PC-3 (cell line): ENCODE measurements at regions not wholly inside any gene's neighbourhood (a gene's known extent, or its start where the extent isn't known, plus 50 kb on each side); places are given as distances from the start of the nearest gene placed in this dataset.

Experiments
- ATAC-seq: fragments of 200-7000 bp; cut with Tn5 transposase; 2 replicates; pipeline ENCODE4 v1.9.1; 2020; ENCODE audit warnings: mild to moderate bottlenecking, moderate library complexity
- BruUV-seq: library from RNA; stranded (reverse); fragments of 400-500 nt; replicated peaks from 2 replicates; lab custom pipeline; 2021; lab: Mats Ljungman, UMichigan
- CTCF ChIA-PET: fragments of 300-600 bp; sonication (Branson Sonifier 250); formaldehyde crosslinking; loops from one replicate; lab custom pipeline; 2022; ENCODE audit warnings: antibody characterized with exemption; lab: Charles Lee
- POLR2A ChIA-PET: fragments of 300-600 bp; sonication (Branson Sonifier 250); formaldehyde crosslinking; loops from one replicate; lab custom pipeline; 2022; ENCODE audit warnings: antibody characterized with exemption; ENCODE audit not compliant: unreplicated experiment; lab: Charles Lee
- DNase-seq: peaks from one replicate; pipeline ENCODE4 v3.0.0-alpha.2; 2015
- H2AFZ ChIP-seq: fragments of 300-600 bp; sonication (generic); 2 replicates; pipeline ENCODE4 v1.6.0; 2016; ENCODE audit warnings: antibody characterized with exemption, low read length
- H3F3A ChIP-seq: fragments of 300-600 bp; sonication (generic); one replicate; pipeline ENCODE4 v1.6.0; 2017; ENCODE audit warnings: antibody characterized with exemption, low read length, control low read depth, mild to moderate bottlenecking; ENCODE audit not compliant: unreplicated experiment
- H3K27ac ChIP-seq: fragments of 300-600 bp; sonication (generic); 2 replicates; pipeline ENCODE4 v1.5.1; 2016; ENCODE audit warnings: mild to moderate bottlenecking, low read length
- H3K27me3 ChIP-seq: fragments of 300-600 bp; sonication (generic); 2 replicates; pipeline ENCODE4 v1.6.1; 2016; ENCODE audit warnings: low read length, mixed read lengths
- H3K36me3 ChIP-seq: fragments of 300-600 bp; sonication (generic); 2 replicates; pipeline ENCODE4 v1.6.1; 2016; ENCODE audit warnings: low read depth, mixed run types, low read length, mixed read lengths
- H3K4me1 ChIP-seq: fragments of 300-600 bp; sonication (generic); 2 replicates; pipeline ENCODE4 v1.5.1; 2016; ENCODE audit warnings: low read length; ENCODE audit not compliant: insufficient read depth
- H3K4me2 ChIP-seq: fragments of 300-600 bp; sonication (generic); 2 replicates; pipeline ENCODE4 v1.6.0; 2016; ENCODE audit warnings: low read length
- H3K4me3 ChIP-seq: fragments of 300-600 bp; sonication (generic); 2 replicates; pipeline ENCODE4 v1.5.1; 2016; ENCODE audit warnings: mild to moderate bottlenecking, low read length, mixed read lengths
- H3K79me2 ChIP-seq: fragments of 300-600 bp; sonication (generic); 2 replicates; pipeline ENCODE4 v1.6.1; 2017; ENCODE audit warnings: low read length, mixed read lengths
- H3K9ac ChIP-seq: fragments of 300-600 bp; sonication (generic); 2 replicates; pipeline ENCODE4 v1.6.0; 2016; ENCODE audit warnings: mild to moderate bottlenecking, low read length
- H3K9me2 ChIP-seq: fragments of 300-600 bp; sonication (generic); replicated peaks from 2 replicates; pipeline ENCODE4 v1.6.1; 2016; ENCODE audit warnings: mixed run types, low read length, mixed read lengths
- H3K9me3 ChIP-seq: fragments of 300-600 bp; sonication (generic); 2 replicates; pipeline ENCODE4 v1.6.1; 2016; ENCODE audit warnings: low read length, mixed read lengths
- H4K20me1 ChIP-seq: fragments of 300-600 bp; sonication (generic); 2 replicates; pipeline ENCODE4 v1.6.1; 2016; ENCODE audit warnings: low read length, mixed read lengths
- EZH2 ChIP-seq: fragments of 300-600 bp; sonication (generic); IDR thresholded peaks from one replicate; pipeline ENCODE4 v1.6.1; 2017; ENCODE audit warnings: antibody characterized with exemption, mild to moderate bottlenecking, low read length; ENCODE audit not compliant: unreplicated experiment
- EZH2phosphoT487 ChIP-seq: fragments of 300-600 bp; sonication (generic); IDR thresholded peaks from 2 replicates; pipeline ENCODE4 v1.6.1; 2018; ENCODE audit warnings: mild to moderate bottlenecking, antibody characterized with exemption, low read length, borderline replicate concordance
- intact Hi-C: fragments of 100-400 bp; cut with micrococcal nuclease; formaldehyde crosslinking; loops from 2 replicates; pipeline ENCODE4 v1.9.0; 2023
- TF ChIP-seq, protein P1 (sequence below): fragments of 300-600 bp; sonication (generic); conservative IDR thresholded peaks from 2 replicates; pipeline ENCODE4 v1.5.1; 2017; ENCODE audit warnings: antibody characterized with exemption, low read depth, mild to moderate bottlenecking, low read length

- BruUV-seq: no TSS peak
- Histone ChIP-seq H4K20me1 (no peaks in the 10 kb centered on the region), H3K36me3 (no peaks in the 10 kb centered on the region), H3K9me2 (no peaks in the 10 kb centered on the region), H3K4me1 (no peaks in the 10 kb centered on the region), H3K9me3 (no peaks in the 10 kb centered on the region), H3F3A (no peaks in the 10 kb centered on the region), H2AFZ (no peak overlapping the region), H3K9ac (no peak overlapping the region), H3K4me3 (no peak overlapping the region), H3K27me3 (no peaks in the 10 kb centered on the region), H3K27ac (no peak overlapping the region), H3K79me2 (no peaks in the 10 kb centered on the region), H3K4me2 (no peak overlapping the region)
- CTCF ChIA-PET: no interaction called here
- DNase-seq: no peak
- ATAC-seq: no peak
- POLR2A ChIA-PET: no interaction called here
- intact Hi-C loops: no loop called here
- TF ChIP-seq EZH2: no peak
- TF ChIP-seq EZH2phosphoT487: no peak
- TF ChIP-seq, protein P1, sequence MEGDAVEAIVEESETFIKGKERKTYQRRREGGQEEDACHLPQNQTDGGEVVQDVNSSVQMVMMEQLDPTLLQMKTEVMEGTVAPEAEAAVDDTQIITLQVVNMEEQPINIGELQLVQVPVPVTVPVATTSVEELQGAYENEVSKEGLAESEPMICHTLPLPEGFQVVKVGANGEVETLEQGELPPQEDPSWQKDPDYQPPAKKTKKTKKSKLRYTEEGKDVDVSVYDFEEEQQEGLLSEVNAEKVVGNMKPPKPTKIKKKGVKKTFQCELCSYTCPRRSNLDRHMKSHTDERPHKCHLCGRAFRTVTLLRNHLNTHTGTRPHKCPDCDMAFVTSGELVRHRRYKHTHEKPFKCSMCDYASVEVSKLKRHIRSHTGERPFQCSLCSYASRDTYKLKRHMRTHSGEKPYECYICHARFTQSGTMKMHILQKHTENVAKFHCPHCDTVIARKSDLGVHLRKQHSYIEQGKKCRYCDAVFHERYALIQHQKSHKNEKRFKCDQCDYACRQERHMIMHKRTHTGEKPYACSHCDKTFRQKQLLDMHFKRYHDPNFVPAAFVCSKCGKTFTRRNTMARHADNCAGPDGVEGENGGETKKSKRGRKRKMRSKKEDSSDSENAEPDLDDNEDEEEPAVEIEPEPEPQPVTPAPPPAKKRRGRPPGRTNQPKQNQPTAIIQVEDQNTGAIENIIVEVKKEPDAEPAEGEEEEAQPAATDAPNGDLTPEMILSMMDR: no peak
Observed at GRCh38 chr16:85485379-85485778, 127.7 kb upstream of the GSE1 start.

DNA sequence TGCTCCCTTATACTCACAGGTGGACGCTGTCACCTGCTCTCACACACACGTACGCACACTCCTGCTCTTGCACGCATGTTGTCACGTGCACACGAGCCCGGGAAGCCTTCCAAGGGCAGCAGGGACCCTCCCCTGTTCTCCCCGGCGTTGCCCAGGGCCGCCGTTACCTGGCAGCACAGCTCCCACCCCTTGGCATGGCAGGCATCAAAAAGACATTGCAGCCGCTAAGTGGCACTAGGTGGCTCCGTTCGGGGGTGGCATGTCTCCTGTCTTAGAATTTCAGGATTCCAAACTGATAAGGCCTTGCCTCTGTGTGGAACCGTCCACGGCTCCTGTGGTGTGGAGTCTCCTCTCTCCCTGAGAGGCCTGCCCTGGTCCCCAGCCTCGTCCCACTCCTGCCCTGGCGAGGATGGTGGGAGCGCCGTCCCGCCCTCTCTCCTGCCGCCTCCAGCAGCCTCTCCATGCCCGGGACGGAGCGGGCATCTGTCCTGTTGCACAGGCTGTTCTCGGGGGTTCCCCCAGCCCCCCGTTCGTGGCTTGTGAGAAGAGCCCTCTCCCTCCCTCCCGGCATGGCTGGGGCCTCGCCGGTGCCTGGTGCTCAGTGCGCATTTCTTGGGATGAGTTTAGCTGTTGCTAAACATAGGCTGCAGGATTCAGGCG, 126.7 kb upstream of the GSE1 start:
- intact Hi-C loops: no loop called here
- CTCF ChIA-PET: no interaction called here

DNA sequence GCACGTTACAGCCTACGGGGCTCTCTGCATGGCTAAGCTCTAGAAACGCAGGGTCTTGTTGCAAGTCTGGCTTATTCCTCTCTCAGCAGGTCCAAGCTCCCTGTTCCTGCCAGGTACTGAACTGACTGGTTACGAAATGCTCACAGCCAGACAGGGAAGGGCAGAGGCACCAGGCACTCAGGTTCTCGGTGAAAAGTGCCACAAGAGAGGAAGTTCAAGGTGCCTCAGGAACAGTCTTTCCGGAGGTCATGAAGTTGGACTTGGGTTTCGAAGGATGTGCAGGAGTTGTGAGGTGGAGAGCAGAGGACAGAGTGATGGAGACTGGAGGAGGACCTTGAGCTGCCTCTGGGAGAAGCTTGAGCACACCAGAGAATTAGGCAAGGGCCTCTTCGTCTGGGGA, 124.7 kb upstream of the GSE1 start:
- intact Hi-C loops: no loop called here
- Histone ChIP-seq H2AFZ (no peak overlapping the region), H3K36me3 (no peaks in the 10 kb centered on the region), H3K9ac (no peak overlapping the region), H3K27ac (no peak overlapping the region), H3K79me2 (no peaks in the 10 kb centered on the region), H3K27me3 (no peaks in the 10 kb centered on the region), H3K9me2 (no peaks in the 10 kb centered on the region), H3K4me1 (peaks cover 12% of the 10 kb centered on the region), H4K20me1 (no peaks in the 10 kb centered on the region), H3K4me2 (no peak overlapping the region), H3K4me3 (no peak overlapping the region), H3K9me3 (no peaks in the 10 kb centered on the region), H3F3A (no peaks in the 10 kb centered on the region)
- TF ChIP-seq, protein P1: no peak
- TF ChIP-seq EZH2 (no peak), EZH2phosphoT487 (no peak)
- BruUV-seq: no TSS peak
- CTCF ChIA-PET: no interaction called here
- POLR2A ChIA-PET: no interaction called here
- DNase-seq: no peak
- ATAC-seq: no peak

More for the DNA sequence above, 126.7 kb upstream of the GSE1 start:
- Histone ChIP-seq H3F3A (no peaks in the 10 kb centered on the region), H3K4me2 (no peak overlapping the region), H3K36me3 (no peaks in the 10 kb centered on the region), H3K27ac (no peak overlapping the region), H3K27me3 (no peaks in the 10 kb centered on the region), H3K4me1 (peaks cover under 1% of the 10 kb centered on the region; the same call in 1 of the 2 replicates), H3K79me2 (no peaks in the 10 kb centered on the region), H3K9ac (no peak overlapping the region), H2AFZ (no peak overlapping the region), H3K9me3 (no peaks in the 10 kb centered on the region), H3K9me2 (no peaks in the 10 kb centered on the region), H4K20me1 (no peaks in the 10 kb centered on the region), H3K4me3 (no peak overlapping the region)
- DNase-seq: no peak
- POLR2A ChIA-PET: no interaction called here
- BruUV-seq: no TSS peak
- TF ChIP-seq EZH2phosphoT487 (no peak), EZH2 (no peak)
- TF ChIP-seq, protein P1: no peak
- no peak for ATAC-seq
